ENCODE measurements at regions not wholly inside any gene's neighbourhood (a gene's known extent, or its start where the extent isn't known, plus 50 kb on each side); places are given as distances from the start of the nearest gene placed in this dataset.

- Histone ChIP-seq H3K27me3 (ENCODE audit: insufficient read depth, low read length) (no peaks in the 10 kb centered on the region), H2BK15ac (ENCODE audit: low read depth, low read length) (no peak overlapping the region), H3K9me3 (ENCODE audit: control insufficient read depth, low read depth, low read length) (no peaks in the 10 kb centered on the region), H3K23ac (ENCODE audit: insufficient read length, low read depth, low read length) (no peak overlapping the region), H3K18ac (ENCODE audit: insufficient read length, low read depth, low read length) (no peak overlapping the region), H2BK120ac (ENCODE audit: low read depth, low read length, poor library complexity, severe bottlenecking) (no peak overlapping the region), H3K27ac (ENCODE audit: insufficient read length, low read depth, low read length) (no peak overlapping the region), H3K4me1 (ENCODE audit: insufficient read depth, low read length) (no peaks in the 10 kb centered on the region), H3K23me2 (ENCODE audit: insufficient read length, low read depth, low read length, poor library complexity, severe bottlenecking) (no peaks in the 10 kb centered on the region), H2AFZ (ENCODE audit: low read length) (no peak overlapping the region), H3K14ac (ENCODE audit: insufficient read depth, low read length) (no peak overlapping the region), H3K4ac (ENCODE audit: low read depth, low read length) (no peak overlapping the region), H3K56ac (ENCODE audit: insufficient read length, low read depth, low read length) (no peak overlapping the region), H2BK20ac (ENCODE audit: low read depth, low read length, poor library complexity, severe bottlenecking) (no peak overlapping the region), H3K79me1 (ENCODE audit: insufficient read depth, low read depth, low read length, poor library complexity, severe bottlenecking) (no peaks in the 10 kb centered on the region), H2AK5ac (ENCODE audit: insufficient read length, low read length) (no peak overlapping the region), H2BK12ac (ENCODE audit: insufficient read length, low read depth, low read length) (no peak overlapping the region), H4K91ac (ENCODE audit: insufficient read length, low read depth, low read length) (no peak overlapping the region), H3K79me2 (ENCODE audit: insufficient read depth, low read length) (no peaks in the 10 kb centered on the region), H2BK5ac (ENCODE audit: insufficient read length, low read length) (no peak overlapping the region), H3K9ac (ENCODE audit: extremely low read depth, insufficient read length, low read length) (no peak overlapping the region), H4K20me1 (ENCODE audit: control insufficient read depth, insufficient read depth, insufficient read length) (no peaks in the 10 kb centered on the region), H3T11ph (ENCODE audit: low read length) (no peak overlapping the region), H4K8ac (replicated peaks; ENCODE audit: insufficient read length, low read depth, low read length) (no peak overlapping the region), H4K5ac (ENCODE audit: insufficient read length, low read depth, low read length) (no peak overlapping the region), H3K4me2 (ENCODE audit: insufficient read depth, insufficient read length, low read length) (no peak overlapping the region)
- DNase-seq, result no peak
- Mint-ChIP-seq H3K36me3 (ENCODE audit: insufficient read depth in 1 of 3, low read depth in 3 of 3) (no peaks in the 10 kb centered on the region), H3K27ac (no peak overlapping the region), H3K4me3 (no peak overlapping the region), H3K4me1 (no peaks in the 10 kb centered on the region), H3K9me3 (no peaks in the 10 kb centered on the region), H3K27me3 (ENCODE audit: low read depth) (no peaks in the 10 kb centered on the region)
- no peak for TF ChIP-seq CTCF (conservative IDR thresholded peaks at IDR 0.05)
- no CpG with 5 or more reads among the region's 2 CpGs for WGBS (ENCODE audit: extremely low coverage, insufficient read length, low lambda C conversion rate)
These were observed 114.8 kb downstream of the RERGL start for GRCh38 chr12:17975239-17975638.
